ENCODE measurements at regions not wholly inside any gene's neighbourhood (a gene's known extent, or its start where the extent isn't known, plus 50 kb on each side); places are given as distances from the start of the nearest gene placed in this dataset. TPM values are rescaled to one million over a fixed set of nuclear protein-coding genes. Genes with fewer than 3 reads are reported as not detected.

DNA sequence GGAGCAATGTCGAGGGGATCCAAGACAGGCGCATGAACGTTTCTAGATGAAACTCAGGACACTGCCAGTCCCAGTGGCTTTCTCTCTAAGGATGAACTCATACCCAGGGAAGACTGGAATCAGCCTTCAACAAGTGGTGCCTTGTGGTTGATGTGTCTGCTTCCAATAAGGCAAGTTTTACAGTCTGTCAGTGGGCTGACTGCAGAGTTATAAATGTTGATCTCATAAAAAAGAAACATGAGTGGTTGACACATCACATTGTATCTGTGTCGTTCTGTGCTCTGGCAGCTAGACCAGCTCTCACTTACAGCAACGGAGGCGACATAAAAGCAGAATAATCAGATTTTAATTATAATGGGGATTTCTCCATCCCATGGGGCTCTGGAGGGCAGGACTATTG is 96.7 kb downstream of the SNX19 start:
- Histone ChIP-seq H3K9me3 (ENCODE audit: control insufficient read depth, low read length) (no peaks in the 10 kb centered on the region), H3K9ac (ENCODE audit: low read length) (no peak overlapping the region)

More for the DNA sequence above, 96.7 kb downstream of the SNX19 start:
- H3K27me3 ChIP-seq (ENCODE audit: control insufficient read depth in 1 of 2, insufficient read depth in 1 of 2, low read length in 2 of 2) = peaks cover 4 to 8% of the 10 kb centered on the region in 2 experiments
- no peaks in the 10 kb centered on the region for H3K79me1 ChIP-seq (replicated peaks; ENCODE audit: low read length, poor library complexity, severe bottlenecking)
- H3K4me3 ChIP-seq (ENCODE audit: insufficient read depth in 1 of 2, low read depth in 1 of 2, low read length in 2 of 2) = no peak overlapping the region
- no peak overlapping the region for H3K27ac ChIP-seq (ENCODE audit: low read length, poor library complexity, severe bottlenecking)
- H2BK120ac ChIP-seq (ENCODE audit: low read depth, low read length) = no peak overlapping the region
- H2BK5ac ChIP-seq (ENCODE audit: low read depth, low read length, poor library complexity, severe bottlenecking) = no peak overlapping the region
- H3K14ac ChIP-seq (ENCODE audit: low read length in 2 of 2) = no peak overlapping the region
- DNase-seq = no peak
- H2AFZ ChIP-seq (ENCODE audit: low read depth, low read length) = no peak overlapping the region
- H2AK5ac ChIP-seq (ENCODE audit: low read length, severe bottlenecking) = no peak overlapping the region
- H2BK15ac ChIP-seq (ENCODE audit: low read depth, poor library complexity, severe bottlenecking) = no peak overlapping the region
- H3K4me2 ChIP-seq (ENCODE audit: low read length, poor library complexity, severe bottlenecking) = no peak overlapping the region
- H3K36me3 ChIP-seq (ENCODE audit: control insufficient read depth in 1 of 2, insufficient read depth in 2 of 2, low read depth in 1 of 2, low read length in 2 of 2) = no peaks in the 10 kb centered on the region
- 76% methylated on average over 6 of the region's 6 CpGs for WGBS
- no peak overlapping the region for H3K23ac ChIP-seq (ENCODE audit: low read length in 2 of 2)
- H3K4ac ChIP-seq (ENCODE audit: low read depth in 1 of 2, low read length in 2 of 2) = no peak overlapping the region
- no peak overlapping the region for H2BK12ac ChIP-seq (ENCODE audit: low read length in 2 of 2)
- peaks cover 22% of the 10 kb centered on the region for H3K4me1 ChIP-seq (ENCODE audit: control insufficient read depth, insufficient read depth, low read depth, low read length)
- no peak overlapping the region for H4K91ac ChIP-seq (ENCODE audit: low read length)
- no peak overlapping the region for H3K18ac ChIP-seq (ENCODE audit: low read depth in 1 of 2, low read length in 2 of 2)
- H4K8ac ChIP-seq (ENCODE audit: low read length) = no peak overlapping the region

Small RNA genes lying in the stretch of these regions (small RNA-seq; reads per million reads assigned to genes)
- not detected for gene AP004371.1 (ENCODE audit: low read depth)
- gene MIR8052 (ENCODE audit: low read depth) = not detected
